Adrenal gland (tissue), 9 donors: ENCODE measurements at regions not wholly inside any gene's neighbourhood (a gene's known extent, or its start where the extent isn't known, plus 50 kb on each side); places are given as distances from the start of the nearest gene placed in this dataset.

Source experiments
- DNase-seq, 7 donors: peaks; one replicate each; pipeline ENCODE4 v3.0.0-alpha.2; 2019 to 2020
- H3K27ac ChIP-seq, 5 donors: fragments of 200-600 bp; sonication (generic) in 4 of 5; 1 replicate in 3 of 5; 2 replicates in 2 of 5; pipeline versions ENCODE4 v1.5.1 to v1.8.0; 2016 to 2020; ENCODE audit warnings: mild to moderate bottlenecking in 1 of 5
- H3K27me3 ChIP-seq: fragments of 200-600 bp; 2 replicates; pipeline ENCODE4 v1.8.0; 2021
- H3K36me3 ChIP-seq, 2 donors: fragments of 200-600 bp; replicated peaks in 1 of 2; 1 replicate in 1 of 2; 2 replicates in 1 of 2; pipeline versions ENCODE4 v1.5.1 to v1.8.0; 2018 to 2022
- H3K4me1 ChIP-seq, 2 donors: fragments of 200-600 bp; replicated peaks in 1 of 2; 1 replicate in 1 of 2; 2 replicates in 1 of 2; pipeline versions ENCODE4 v1.5.1 to v1.8.0; 2018 to 2021
- H3K4me3 ChIP-seq, 4 donors: fragments of 200-600 bp; sonication (generic) in 3 of 4; one replicate each; pipeline ENCODE4 v1.5.1; 2016 to 2018
- H3K9me3 ChIP-seq, 3 donors: fragments of 200-600 bp; sonication (generic) in 1 of 3; replicated peaks in 1 of 3; 1 replicate in 2 of 3; 2 replicates in 1 of 3; pipeline versions ENCODE4 v1.5.1 to v1.8.0; 2016 to 2021
- POLR2A ChIP-seq, 2 donors: fragments of 450-650 bp; IDR thresholded peaks; one replicate each; pipeline ENCODE4 v1.6.1; 2017; ENCODE audit warnings: antibody characterized with exemption in 2 of 2, mild to moderate bottlenecking in 2 of 2, moderate library complexity in 1 of 2
- WGBS, 4 donors: extraction: QIAGEN DNeasy Blood & Tissue Kit in 2 of 4; methylation state at CpG; one replicate each; pipeline versions ENCODE4 v1.1.5 to v1.1.7; 2013 to 2017; 5-methylcytosine and 5-hydroxymethylcytosine counted together
- intact Hi-C, 2 donors: fragments of 100-400 bp; cut with DNase I; formaldehyde crosslinking; loops; one replicate each; pipeline versions ENCODE4 v1.14.1 to v1.15.0; 2022 to 2023
- TF ChIP-seq, protein P1 (sequence below), 6 experiments: fragments of 450-650 bp in 4 of 6; fragments of 200-600 bp in 2 of 6; sonication (generic) in 1 of 6; IDR thresholded peaks; 1 replicate in 5 of 6; 2 replicates in 1 of 6; pipeline versions ENCODE4 v1.5.1 to v1.8.0; 2016 to 2021; ENCODE audit warnings: antibody characterized with exemption in 6 of 6, mild to moderate bottlenecking in 2 of 6, moderate library complexity in 1 of 6
- donor health status: healthy with polysubstance abuse.
- donor health status: Bipolar disorder and iron deficiency.
- donor health status: DM: yes; HTN: yes; CAD: no.
- donor health status: DM: no; HTN: no; CAD: no.
- donor health status: DM: no; HTN: no; CAD: no.

DNA sequence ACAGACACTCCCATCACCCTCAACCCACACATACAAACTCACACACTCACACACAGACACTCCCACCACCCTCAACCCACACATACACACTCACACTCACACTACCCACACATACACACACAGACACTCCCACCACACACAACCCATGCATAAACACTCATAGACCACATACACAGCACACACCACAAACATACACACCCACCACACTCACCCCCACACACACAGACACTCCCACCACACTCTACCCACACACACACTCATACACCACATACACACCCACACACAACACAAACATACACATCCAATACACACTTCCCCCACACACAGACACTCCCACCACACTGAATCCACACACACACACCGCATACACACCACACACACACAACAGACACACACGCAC, 521.2 kb downstream of the TCERG1L start:
- intact Hi-C loops = no loop called here
- no peaks in the 10 kb centered on the region for H3K9me3 ChIP-seq
- WGBS, 4 donors = 12 to 38% (median 23%) methylated on average over 1 to 2 of the region's 2 CpGs
- H3K36me3 ChIP-seq = no peaks in the 10 kb centered on the region
- H3K27me3 ChIP-seq = no peaks in the 10 kb centered on the region
- no peak for TF ChIP-seq POLR2A (IDR thresholded peaks at IDR 0.05)
- peaks cover 0 to 5% of the 10 kb centered on the region in 2 donors for H3K4me1 ChIP-seq
- no peak overlapping the region for H3K27ac ChIP-seq
- no peak for DNase-seq
- H3K4me3 ChIP-seq = no peak overlapping the region

DNA sequence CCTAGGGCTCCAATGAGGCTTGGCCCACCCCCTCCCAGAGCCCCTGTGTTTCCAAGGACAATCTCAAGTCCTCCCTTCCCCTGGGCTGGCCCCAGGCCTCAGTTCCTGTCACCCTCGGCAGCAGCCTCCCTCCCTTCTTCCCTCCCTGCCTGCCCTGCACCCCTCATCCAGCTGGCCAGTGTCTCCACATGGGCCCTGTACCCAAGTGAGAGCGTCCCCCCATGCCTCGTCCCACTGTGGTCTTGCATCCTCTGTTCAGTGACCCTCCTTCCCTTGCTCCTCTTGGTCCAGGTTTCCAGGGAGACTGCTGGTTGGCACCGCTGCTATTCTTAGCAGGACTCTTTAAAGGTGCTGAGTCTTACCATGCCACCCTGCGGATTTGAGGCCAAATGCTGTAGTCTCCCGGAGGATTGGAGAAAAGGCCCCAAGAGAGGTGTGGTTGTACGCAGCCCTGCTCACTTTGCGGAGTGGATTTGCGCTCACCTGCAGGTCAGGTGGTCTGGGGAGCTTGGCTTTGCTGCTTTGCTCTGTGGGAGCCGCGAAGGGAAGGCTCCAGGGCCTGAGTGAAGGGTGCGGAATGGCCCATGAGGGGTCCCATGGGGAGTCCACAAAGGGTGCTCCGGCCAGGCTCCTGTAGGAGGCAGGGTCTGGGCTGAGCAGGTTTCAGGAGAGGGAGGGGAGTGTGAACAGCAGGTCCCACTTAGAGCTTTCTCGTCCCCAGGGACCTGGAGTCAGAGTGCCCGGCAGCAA, 519.2 kb downstream of the TCERG1L start:
- intact Hi-C loops = no loop called here
- no peak overlapping the region for H3K27ac ChIP-seq
- H3K9me3 ChIP-seq = no peaks in the 10 kb centered on the region
- no peak for DNase-seq
- H3K36me3 ChIP-seq = no peaks in the 10 kb centered on the region
- no peaks in the 10 kb centered on the region for H3K27me3 ChIP-seq
- H3K4me1 ChIP-seq = peaks cover 0 to 5% of the 10 kb centered on the region in 2 donors
- WGBS, 4 donors = 86 to 89% (median 89%) methylated on average over 10 to 15 of the region's 15 CpGs
- no peak overlapping the region for H3K4me3 ChIP-seq
- TF ChIP-seq, protein P1, sequence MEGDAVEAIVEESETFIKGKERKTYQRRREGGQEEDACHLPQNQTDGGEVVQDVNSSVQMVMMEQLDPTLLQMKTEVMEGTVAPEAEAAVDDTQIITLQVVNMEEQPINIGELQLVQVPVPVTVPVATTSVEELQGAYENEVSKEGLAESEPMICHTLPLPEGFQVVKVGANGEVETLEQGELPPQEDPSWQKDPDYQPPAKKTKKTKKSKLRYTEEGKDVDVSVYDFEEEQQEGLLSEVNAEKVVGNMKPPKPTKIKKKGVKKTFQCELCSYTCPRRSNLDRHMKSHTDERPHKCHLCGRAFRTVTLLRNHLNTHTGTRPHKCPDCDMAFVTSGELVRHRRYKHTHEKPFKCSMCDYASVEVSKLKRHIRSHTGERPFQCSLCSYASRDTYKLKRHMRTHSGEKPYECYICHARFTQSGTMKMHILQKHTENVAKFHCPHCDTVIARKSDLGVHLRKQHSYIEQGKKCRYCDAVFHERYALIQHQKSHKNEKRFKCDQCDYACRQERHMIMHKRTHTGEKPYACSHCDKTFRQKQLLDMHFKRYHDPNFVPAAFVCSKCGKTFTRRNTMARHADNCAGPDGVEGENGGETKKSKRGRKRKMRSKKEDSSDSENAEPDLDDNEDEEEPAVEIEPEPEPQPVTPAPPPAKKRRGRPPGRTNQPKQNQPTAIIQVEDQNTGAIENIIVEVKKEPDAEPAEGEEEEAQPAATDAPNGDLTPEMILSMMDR (IDR thresholded peaks at IDR 0.05) = no peak
- no peak for TF ChIP-seq POLR2A (IDR thresholded peaks at IDR 0.05)

DNA sequence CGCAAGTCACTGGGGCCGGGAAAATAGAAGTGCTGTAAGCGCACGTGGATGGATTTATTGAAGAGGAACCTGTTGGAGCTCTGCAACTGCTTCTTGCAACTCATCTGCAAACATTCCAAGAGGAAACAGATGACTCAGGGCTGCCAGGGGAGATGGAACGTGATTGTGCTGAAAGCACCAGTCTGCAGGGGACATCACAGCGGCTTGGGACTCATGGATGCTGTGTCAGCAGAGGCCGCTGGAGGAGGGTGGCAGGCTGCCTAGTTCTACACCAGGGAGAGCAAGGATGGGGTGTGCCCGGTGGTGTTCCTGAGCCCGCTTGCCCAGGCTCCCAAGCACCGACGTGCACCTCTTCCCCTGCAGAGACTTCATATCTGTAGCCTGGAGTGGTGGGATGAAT, 515.7 kb downstream of the TCERG1L start:
- no peak overlapping the region for H3K27ac ChIP-seq
- intact Hi-C loops = no loop called here
- peak in 5 of 7 donors; percentile 21 to 54 (median 31) for DNase-seq
- H3K4me3 ChIP-seq = no peak overlapping the region
- no peaks in the 10 kb centered on the region for H3K36me3 ChIP-seq
- no peaks in the 10 kb centered on the region for H3K4me1 ChIP-seq
- 68 to 73% (median 71%) methylated on average over 10 to 11 of the region's 11 CpGs for WGBS, 4 donors
- H3K27me3 ChIP-seq = no peaks in the 10 kb centered on the region
- H3K9me3 ChIP-seq = no peaks in the 10 kb centered on the region
- no peak for TF ChIP-seq POLR2A (IDR thresholded peaks at IDR 0.05)
- TF ChIP-seq, protein P1 (IDR thresholded peaks at IDR 0.05) = no peak

GRCh38 chr10:130799532-130799931, 512.0 kb downstream of the TCERG1L start:
- Histone ChIP-seq H3K4me1 (no peaks in the 10 kb centered on the region), H3K4me3 (no peak overlapping the region), H3K27me3 (no peaks in the 10 kb centered on the region), H3K9me3 (no peaks in the 10 kb centered on the region), H3K36me3 (no peaks in the 10 kb centered on the region), H3K27ac (no peak overlapping the region)
- DNase-seq = peak in 3 of 7 donors; percentile 26 to 39 (median 38)
- no peak for TF ChIP-seq POLR2A (IDR thresholded peaks at IDR 0.05)
- TF ChIP-seq, protein P1 (IDR thresholded peaks at IDR 0.05) = no peak
- intact Hi-C loops = no loop called here
- WGBS, 4 donors = 71 to 76% (median 73%) methylated on average over 6 of the region's 6 CpGs

DNA sequence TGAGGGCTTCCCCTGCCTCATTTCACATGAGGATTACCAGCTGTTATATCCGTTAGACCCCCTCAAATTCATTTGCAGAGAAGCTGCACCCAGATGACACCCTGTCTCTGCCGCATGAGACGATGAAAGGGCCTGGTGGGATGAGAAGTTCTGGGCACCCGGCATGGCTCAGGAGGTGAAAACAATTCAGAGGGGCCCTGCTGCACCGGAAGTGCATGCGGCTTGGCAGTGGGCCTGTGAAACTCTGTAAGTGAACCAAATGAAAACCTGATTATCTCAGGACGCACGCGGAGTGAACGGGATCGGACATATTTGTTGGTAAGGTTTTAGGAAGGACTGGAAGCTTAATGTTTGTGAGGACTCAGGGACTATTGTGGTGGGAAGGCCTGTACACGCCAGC, 511.2 kb downstream of the TCERG1L start:
- intact Hi-C loops = no loop called here
- DNase-seq = no peak
- H3K27me3 ChIP-seq = no peaks in the 10 kb centered on the region
- no peaks in the 10 kb centered on the region for H3K36me3 ChIP-seq
- H3K27ac ChIP-seq = no peak overlapping the region
- H3K4me1 ChIP-seq = no peaks in the 10 kb centered on the region
- 82 to 95% (median 90%) methylated on average over 11 to 12 of the region's 12 CpGs for WGBS, 4 donors
- no peaks in the 10 kb centered on the region for H3K9me3 ChIP-seq
- TF ChIP-seq, protein P1 (IDR thresholded peaks at IDR 0.05) = no peak
- no peak for TF ChIP-seq POLR2A (IDR thresholded peaks at IDR 0.05)
- no peak overlapping the region for H3K4me3 ChIP-seq
